Cardiac muscle cell (in vitro differentiated cells and primary cell): ENCODE measurements at regions not wholly inside any gene's neighbourhood (a gene's known extent, or its start where the extent isn't known, plus 50 kb on each side); places are given as distances from the start of the nearest gene placed in this dataset.

Experiments used
- DNase-seq, 2 donors: peaks; one replicate each; pipeline versions ENCODE4 v3.0.0 to v3.0.0-alpha.2; 2010 to 2017; ENCODE audit warnings: low read depth in 1 of 2, low spot score in 1 of 2
- H3K27ac ChIP-seq: fragments of 200-600 bp; sonication (generic); 2 replicates; pipeline ENCODE4 v1.5.1; 2016
- H3K27me3 ChIP-seq: fragments of 200-600 bp; sonication (generic); 2 replicates; pipeline ENCODE4 v1.6.0; 2016; ENCODE audit warnings: control low read depth
- H3K36me3 ChIP-seq: fragments of 200-600 bp; sonication (generic); 2 replicates; pipeline ENCODE4 v1.5.1; 2016; ENCODE audit warnings: control low read depth
- H3K4me1 ChIP-seq: fragments of 200-600 bp; sonication (generic); 2 replicates; pipeline ENCODE4 v1.8.1; 2017; ENCODE audit warnings: low read depth, mild to moderate bottlenecking, mixed run types
- H3K4me3 ChIP-seq: fragments of 200-600 bp; sonication (generic); 2 replicates; pipeline ENCODE4 v1.5.1; 2016; ENCODE audit warnings: mild to moderate bottlenecking
- H3K9me3 ChIP-seq: fragments of 200-600 bp; sonication (generic); 2 replicates; pipeline ENCODE4 v1.5.1; 2017; ENCODE audit warnings: low read depth, mild to moderate bottlenecking, control low read depth
- CTCF ChIP-seq: IDR thresholded peaks from 2 replicates; pipeline ENCODE4 v1.5.1; 2012; ENCODE audit warnings: low read depth, mild to moderate bottlenecking, low read length

GRCh38 chr2:177154809-177155208 lies 57.8 kb upstream of the HNRNPA3 start:
- no peaks in the 10 kb centered on the region for H3K4me1 ChIP-seq
- no peaks in the 10 kb centered on the region for H3K36me3 ChIP-seq
- no peaks in the 10 kb centered on the region for H3K9me3 ChIP-seq
- peak in 1 of 2 donors; percentile 41 for DNase-seq
- H3K27me3 ChIP-seq = peaks cover 22% of the 10 kb centered on the region
- no peak overlapping the region for H3K4me3 ChIP-seq
- no peak for TF ChIP-seq CTCF
- H3K27ac ChIP-seq = no peak overlapping the region

- DNase-seq = no peak
- Histone ChIP-seq H3K4me1 (no peaks in the 10 kb centered on the region), H3K27me3 (peaks cover 14% of the 10 kb centered on the region), H3K36me3 (no peaks in the 10 kb centered on the region), H3K9me3 (no peaks in the 10 kb centered on the region), H3K4me3 (no peak overlapping the region), H3K27ac (no peak overlapping the region)
- TF ChIP-seq CTCF = no peak
Measured at GRCh38 chr2:177155631-177156030, 57.0 kb upstream of the HNRNPA3 start.

GRCh38 chr2:177161741-177162460 lies 50.7 kb upstream of the HNRNPA3 start:
- no peak overlapping the region for H3K4me3 ChIP-seq
- no peaks in the 10 kb centered on the region for H3K9me3 ChIP-seq
- peak; percentile 51 to 57 for DNase-seq

More at GRCh38 chr2:177161741-177162460, 50.7 kb upstream of the HNRNPA3 start:
- Histone ChIP-seq H3K4me1 (peaks cover 16% of the 10 kb centered on the region), H3K27ac (no peak overlapping the region), H3K27me3 (no peaks in the 10 kb centered on the region), H3K36me3 (no peaks in the 10 kb centered on the region)
- peak; percentile 66 for TF ChIP-seq CTCF
